Peyer's patch (tissue), 4 donors: ENCODE measurements at regions not wholly inside any gene's neighbourhood (a gene's known extent, or its start where the extent isn't known, plus 50 kb on each side); places are given as distances from the start of the nearest gene placed in this dataset.

Experiments used
- DNase-seq, 3 donors: peaks; one replicate each; pipeline ENCODE4 v3.0.0-alpha.2; 2017 to 2019
- H3K27ac ChIP-seq, 4 donors: fragments of 200-600 bp; sonication (generic); one replicate each; pipeline ENCODE4 v1.5.1; 2016 to 2019
- H3K27me3 ChIP-seq, 2 donors: fragments of 200-600 bp; sonication (generic); one replicate each; pipeline ENCODE4 v1.5.1; 2019
- H3K36me3 ChIP-seq, 3 donors: fragments of 200-600 bp; sonication (generic); one replicate each; pipeline ENCODE4 v1.5.1; 2016 to 2019
- H3K4me1 ChIP-seq, 4 donors: fragments of 200-600 bp; sonication (generic); one replicate each; pipeline ENCODE4 v1.5.1; 2016 to 2019
- H3K4me3 ChIP-seq, 4 donors: fragments of 200-600 bp; sonication (generic); 1 replicate in 3 of 4; 2 replicates in 1 of 4; pipeline ENCODE4 v1.5.1; 2016 to 2019; ENCODE audit warnings: mild to moderate bottlenecking in 1 of 4
- H3K9me3 ChIP-seq, 4 donors: fragments of 200-600 bp; sonication (generic); one replicate each; pipeline ENCODE4 v1.5.1; 2016 to 2019; ENCODE audit warnings: mild to moderate bottlenecking in 1 of 4
- CTCF ChIP-seq, 6 experiments: fragments of 450-650 bp in 4 of 6; fragments of 200-600 bp in 2 of 6; sonication (generic) in 1 of 6; IDR thresholded peaks; one replicate each; pipeline ENCODE4 v1.5.1; 2017 to 2019; ENCODE audit warnings: antibody characterized with exemption in 6 of 6, mild to moderate bottlenecking in 3 of 6, moderate library complexity in 1 of 6
- POLR2A ChIP-seq, 2 donors: fragments of 450-650 bp; IDR thresholded peaks; one replicate each; pipeline ENCODE4 v1.5.1; 2017; ENCODE audit warnings: antibody characterized with exemption in 2 of 2, mild to moderate bottlenecking in 2 of 2, moderate library complexity in 2 of 2

- H3K9me3 ChIP-seq: no peaks in the 10 kb centered on the region
- H3K4me3 ChIP-seq: no peak overlapping the region
- no peak overlapping the region for H3K27ac ChIP-seq
- no peaks in the 10 kb centered on the region for H3K36me3 ChIP-seq
- TF ChIP-seq CTCF (IDR thresholded peaks at IDR 0.05): no peak
- TF ChIP-seq POLR2A (IDR thresholded peaks at IDR 0.05): no peak
- no peaks in the 10 kb centered on the region for H3K4me1 ChIP-seq
- H3K27me3 ChIP-seq: no peaks in the 10 kb centered on the region
- DNase-seq: no peak
These were observed 64.4 kb upstream of the COL21A1 start for GRCh38 chr6:56311533-56312448.

GRCh38 chr6:56311061-56311460 lies 63.7 kb upstream of the COL21A1 start:
- TF ChIP-seq POLR2A (IDR thresholded peaks at IDR 0.05): no peak
- no peak for TF ChIP-seq CTCF (IDR thresholded peaks at IDR 0.05)
- no peaks in the 10 kb centered on the region for H3K9me3 ChIP-seq

GRCh38 chr6:56310241-56310640 lies 62.9 kb upstream of the COL21A1 start:
- H3K4me3 ChIP-seq: no peak overlapping the region
- H3K36me3 ChIP-seq: no peaks in the 10 kb centered on the region
- H3K9me3 ChIP-seq: no peaks in the 10 kb centered on the region
- no peak overlapping the region for H3K27ac ChIP-seq
- DNase-seq: no peak
- H3K4me1 ChIP-seq: no peaks in the 10 kb centered on the region
- H3K27me3 ChIP-seq: no peaks in the 10 kb centered on the region
- TF ChIP-seq POLR2A (IDR thresholded peaks at IDR 0.05) (no peak), CTCF (IDR thresholded peaks at IDR 0.05) (no peak)

More at GRCh38 chr6:56311061-56311460, 63.7 kb upstream of the COL21A1 start:
- no peak for DNase-seq
- Histone ChIP-seq H3K27ac (no peak overlapping the region), H3K4me1 (no peaks in the 10 kb centered on the region), H3K4me3 (no peak overlapping the region), H3K36me3 (no peaks in the 10 kb centered on the region), H3K27me3 (no peaks in the 10 kb centered on the region)

- H3K27me3 ChIP-seq: no peaks in the 10 kb centered on the region
- no peak overlapping the region for H3K4me3 ChIP-seq
- H3K27ac ChIP-seq: no peak overlapping the region
- DNase-seq: no peak
- H3K4me1 ChIP-seq: no peaks in the 10 kb centered on the region
- TF ChIP-seq CTCF (IDR thresholded peaks at IDR 0.05): no peak
- no peak for TF ChIP-seq POLR2A (IDR thresholded peaks at IDR 0.05)
- peaks cover 0 to 3% (median 0%) of the 10 kb centered on the region in 4 donors for H3K9me3 ChIP-seq
- H3K36me3 ChIP-seq: no peaks in the 10 kb centered on the region
These were observed 52.5 kb upstream of the COL21A1 start for GRCh38 chr6:56299916-56300315.

GRCh38 chr6:56297022-56297989 lies 49.9 kb upstream of the COL21A1 start:
- TF ChIP-seq CTCF (IDR thresholded peaks at IDR 0.05): no peak
- no peak for TF ChIP-seq POLR2A (IDR thresholded peaks at IDR 0.05)
- Histone ChIP-seq H3K27me3 (no peaks in the 10 kb centered on the region), H3K36me3 (no peaks in the 10 kb centered on the region), H3K9me3 (peaks cover 0 to 3% (median 0%) of the 10 kb centered on the region in 4 donors), H3K4me1 (no peaks in the 10 kb centered on the region), H3K4me3 (no peak overlapping the region), H3K27ac (no peak overlapping the region)
- DNase-seq: no peak
